ENCODE measurements at regions not wholly inside any gene's neighbourhood (a gene's known extent, or its start where the extent isn't known, plus 50 kb on each side); places are given as distances from the start of the nearest gene placed in this dataset.

GRCh38 chr9:11872471-11872870 lies 820.7 kb upstream of the TYRP1 start:
- no peak for DNase-seq (ENCODE audit: low read depth)

GRCh38 chr9:11874414-11874813 lies 818.8 kb upstream of the TYRP1 start:
- no peak for DNase-seq (ENCODE audit: low read depth)
- H3K4me3 ChIP-seq (ENCODE audit: low read length): no peak overlapping the region
- no peak for TF ChIP-seq CTCF (conservative IDR thresholded peaks at IDR 0.05; ENCODE audit: low read length)

More at GRCh38 chr9:11872471-11872870, 820.7 kb upstream of the TYRP1 start:
- no peak overlapping the region for H3K4me3 ChIP-seq (ENCODE audit: low read length)
- no peak for TF ChIP-seq CTCF (conservative IDR thresholded peaks at IDR 0.05; ENCODE audit: low read length)

- H3K4me3 ChIP-seq (ENCODE audit: low read length): no peak overlapping the region
- TF ChIP-seq CTCF (conservative IDR thresholded peaks at IDR 0.05; ENCODE audit: low read length): no peak
- DNase-seq (ENCODE audit: low read depth): peak; percentile 18
Measured at GRCh38 chr9:11892401-11892800, 800.8 kb upstream of the TYRP1 start.

GRCh38 chr9:11893331-11893730 lies 799.9 kb upstream of the TYRP1 start:
- DNase-seq (ENCODE audit: low read depth): peak; percentile 61
- TF ChIP-seq CTCF (conservative IDR thresholded peaks at IDR 0.05; ENCODE audit: low read length): no peak
- no peak overlapping the region for H3K4me3 ChIP-seq (ENCODE audit: low read length)

- no peak overlapping the region for H3K4me3 ChIP-seq (ENCODE audit: low read length)
- no peak for DNase-seq (ENCODE audit: low read depth)
- TF ChIP-seq CTCF (conservative IDR thresholded peaks at IDR 0.05; ENCODE audit: low read length): no peak
Measured at GRCh38 chr9:11894136-11894535, 799.0 kb upstream of the TYRP1 start.

GRCh38 chr9:11902610-11903009 lies 790.6 kb upstream of the TYRP1 start:
- no peak overlapping the region for H3K4me3 ChIP-seq (ENCODE audit: low read length)
- no peak for TF ChIP-seq CTCF (conservative IDR thresholded peaks at IDR 0.05; ENCODE audit: low read length)
- DNase-seq (ENCODE audit: low read depth): no peak

GRCh38 chr9:11915699-11916098 lies 777.5 kb upstream of the TYRP1 start:
- no peak for TF ChIP-seq CTCF (conservative IDR thresholded peaks at IDR 0.05; ENCODE audit: low read length)
- H3K4me3 ChIP-seq (ENCODE audit: low read length): no peak overlapping the region
- no peak for DNase-seq (ENCODE audit: low read depth)
